ENCODE measurements at regions not wholly inside any gene's neighbourhood (a gene's known extent, or its start where the extent isn't known, plus 50 kb on each side); places are given as distances from the start of the nearest gene placed in this dataset.
"Not testable (repeated sequence)": the region's sequence is repeated elsewhere in the genome, so short reads cannot be mapped to it uniquely, and the experiment has no call there.

GRCh38 chr4:19293781-19294180 lies 957.9 kb upstream of the SLIT2 start:
- DNase-seq = no peak

DNA sequence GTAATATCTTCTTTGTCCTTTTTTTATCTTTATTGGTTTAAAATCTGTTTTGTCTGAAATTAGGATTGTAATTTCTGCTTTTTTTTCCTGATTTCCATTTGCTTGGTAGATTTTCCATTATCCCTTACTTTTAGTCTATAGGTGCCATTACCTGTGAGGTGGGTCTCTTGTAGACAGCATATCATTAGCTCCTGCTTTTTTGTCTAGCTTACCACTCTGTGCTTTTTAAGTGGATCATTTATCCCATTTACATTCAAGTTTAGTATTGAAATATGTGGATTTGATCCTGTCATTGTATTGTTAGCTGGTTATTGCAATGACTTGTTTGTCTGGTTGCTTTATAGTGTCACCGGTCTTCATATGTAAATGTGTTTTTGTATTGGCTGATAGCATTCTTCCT lies 958.6 kb upstream of the SLIT2 start:
- DNase-seq = no peak

DNA sequence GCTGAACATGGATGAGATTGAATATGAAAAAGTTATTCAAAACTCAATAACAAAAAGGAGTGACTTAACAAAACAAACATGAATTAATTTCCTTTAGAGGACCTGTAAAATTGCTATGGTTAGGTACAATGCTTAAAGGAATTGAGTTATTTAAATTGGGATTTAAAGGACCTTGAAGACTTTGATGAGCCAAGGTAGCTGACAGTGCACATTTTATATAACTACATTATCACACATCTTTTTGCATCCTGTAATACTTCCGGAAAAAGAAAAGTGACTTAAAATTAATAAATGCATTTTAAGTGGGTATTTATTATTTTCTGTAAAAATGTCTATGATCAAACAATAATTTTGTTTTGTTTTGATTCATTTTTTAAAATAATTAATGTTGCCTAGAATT lies 964.8 kb upstream of the SLIT2 start:
- DNase-seq = no peak

GRCh38 chr4:19285146-19285545 lies 966.6 kb upstream of the SLIT2 start:
- DNase-seq = no peak

DNA sequence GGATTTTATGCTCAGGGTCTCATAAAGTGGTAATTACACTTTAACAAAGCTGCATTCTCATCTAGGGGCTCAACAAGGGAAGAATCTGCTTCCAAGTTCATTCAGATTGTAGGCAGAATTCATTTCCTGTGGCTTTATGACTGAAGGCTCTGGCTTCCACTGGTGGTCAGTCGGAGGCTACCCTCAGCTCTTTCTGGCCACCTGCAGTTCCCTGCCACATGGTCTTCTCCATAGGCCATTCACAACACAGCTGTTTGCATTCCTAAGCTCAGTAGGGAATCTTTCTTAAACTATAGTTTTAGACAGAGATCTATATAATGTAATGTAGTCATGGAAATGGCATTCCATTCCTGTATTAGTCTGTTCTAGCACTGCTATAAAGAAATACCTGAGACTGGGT lies 973.0 kb upstream of the SLIT2 start:
- DNase-seq = no peak

DNA sequence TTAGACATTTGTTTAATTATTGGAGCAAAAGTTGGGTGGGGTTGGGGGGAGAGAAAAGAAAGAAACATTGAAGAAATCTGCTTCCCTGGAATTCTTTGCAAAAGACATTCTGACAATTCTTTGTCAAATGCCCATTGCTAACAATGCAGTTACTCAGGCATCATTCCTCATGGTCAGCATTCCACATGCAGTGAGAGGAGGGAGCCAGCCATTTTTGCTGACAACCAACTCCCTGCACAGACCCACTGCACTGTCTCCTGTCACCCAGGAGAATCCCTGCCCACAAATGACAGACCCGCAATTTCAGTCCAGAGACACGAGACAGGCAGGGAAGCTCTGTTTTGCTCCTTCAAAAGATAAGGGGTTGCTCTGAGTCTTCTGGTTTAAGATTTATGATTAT lies 985.1 kb upstream of the SLIT2 start:
- DNase-seq = no peak

DNA sequence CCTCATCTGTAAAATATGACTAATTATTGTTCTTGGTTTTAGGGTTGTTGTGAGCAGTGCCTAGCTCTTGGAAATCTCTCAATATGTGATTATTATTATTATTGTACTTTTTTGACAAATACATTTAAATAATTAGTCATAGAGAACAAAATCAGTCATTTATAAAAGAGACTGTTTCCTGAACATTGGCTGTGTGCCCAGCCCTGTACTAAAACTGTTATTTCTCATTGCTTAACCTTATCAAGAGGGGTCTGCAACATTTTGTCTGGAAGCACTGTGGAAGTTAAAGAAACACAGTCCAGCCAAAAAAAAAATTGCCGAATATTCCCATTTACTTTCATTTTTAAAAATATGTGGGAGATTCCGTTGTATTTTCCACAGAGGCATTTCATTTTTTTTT lies 989.2 kb upstream of the SLIT2 start:
- DNase-seq = no peak

DNA sequence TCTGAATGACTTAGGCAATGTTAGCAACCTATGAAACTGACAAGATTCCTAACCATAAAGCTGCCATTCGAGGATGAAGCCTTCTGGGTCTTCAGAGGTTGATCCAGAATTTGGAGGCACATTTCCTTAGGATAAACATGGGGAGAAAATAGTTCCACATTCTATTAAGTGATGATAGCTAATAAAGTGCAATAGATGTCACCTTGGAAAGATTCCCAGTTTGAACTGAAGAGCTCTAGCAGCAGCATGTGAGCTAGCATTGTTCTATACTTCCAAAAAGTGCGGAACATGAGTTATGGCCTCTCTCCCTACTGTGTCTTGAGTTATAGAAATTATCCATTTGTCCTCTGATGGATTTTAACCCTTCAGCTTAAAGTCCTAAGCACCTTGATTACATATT lies 991.4 kb upstream of the SLIT2 start:
- DNase-seq = no peak

- no peak for DNase-seq
These were observed 991.8 kb upstream of the SLIT2 start for GRCh38 chr4:19259920-19260319.

- DNase-seq = no peak
These were observed 994.9 kb upstream of the SLIT2 start for GRCh38 chr4:19256823-19257222.

GRCh38 chr4:19254486-19254885 lies 997.2 kb upstream of the SLIT2 start:
- no peak for DNase-seq

- DNase-seq = no peak
These were observed 1003.7 kb upstream of the SLIT2 start for GRCh38 chr4:19248023-19248422.

DNA sequence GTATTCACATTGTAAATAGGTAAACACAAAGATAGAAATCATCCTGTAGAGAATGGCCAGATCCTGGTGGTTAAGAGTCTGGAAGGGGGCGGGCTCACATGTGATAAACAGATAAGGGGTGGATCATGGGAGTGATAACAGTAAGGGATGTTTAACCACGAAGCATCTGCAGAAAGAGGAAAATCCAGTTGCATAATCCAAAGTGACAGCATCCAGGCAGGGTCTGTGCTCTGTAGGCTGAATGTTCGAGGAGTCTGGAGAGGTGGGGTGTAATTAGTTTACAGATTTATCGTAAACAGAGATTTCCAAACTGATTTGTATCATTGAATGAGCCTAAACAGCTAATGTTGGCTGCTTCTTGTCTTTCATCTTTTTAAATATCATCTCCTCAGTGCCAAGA lies 1009.8 kb upstream of the SLIT2 start:
- no peak for DNase-seq

DNA sequence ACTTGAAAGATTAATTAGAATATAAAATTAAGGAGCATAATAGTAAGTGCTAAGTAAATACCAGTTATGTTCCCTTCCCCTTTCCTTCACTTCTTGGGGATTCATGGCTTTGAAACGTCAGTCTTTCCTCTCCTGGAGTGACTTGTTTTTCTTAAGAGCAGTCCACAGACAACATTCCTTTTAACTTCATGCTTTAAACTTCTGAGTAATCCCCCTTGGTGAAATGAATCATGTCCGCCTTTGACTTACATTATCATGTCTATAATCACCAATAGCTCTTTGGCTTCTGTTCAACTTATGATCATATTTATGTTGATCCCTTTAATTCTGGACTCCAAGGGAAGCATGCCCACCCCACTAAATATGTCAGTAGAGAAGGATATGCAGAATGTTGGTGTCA lies 1012.1 kb upstream of the SLIT2 start:
- no peak for DNase-seq

GRCh38 chr4:19236473-19236872 lies 1015.2 kb upstream of the SLIT2 start:
- no peak for DNase-seq

- no peak for DNase-seq
These were observed 1020.7 kb upstream of the SLIT2 start for GRCh38 chr4:19230906-19231545.

DNA sequence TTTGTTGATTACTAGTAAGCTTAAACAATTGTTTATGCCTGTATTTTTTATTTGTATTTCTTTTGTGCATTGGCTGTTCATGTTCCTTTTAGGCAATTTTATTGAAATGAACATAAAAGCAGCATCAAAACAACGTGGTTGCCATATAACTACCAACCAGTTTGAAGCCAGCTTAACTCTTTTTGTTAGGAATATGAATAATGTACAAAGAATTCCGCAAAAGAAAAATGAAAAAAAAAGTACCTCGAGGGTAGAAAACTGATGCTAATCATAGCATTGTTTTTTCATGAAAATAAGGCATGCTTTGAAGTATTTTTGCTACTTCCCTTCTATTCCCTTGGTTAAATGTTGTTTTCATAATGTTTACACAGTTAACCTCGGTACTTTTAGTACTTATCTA lies 1024.0 kb upstream of the SLIT2 start:
- no peak for DNase-seq

- no peak for DNase-seq
These were observed 1026.9 kb upstream of the SLIT2 start for GRCh38 chr4:19224820-19225219.

GRCh38 chr4:19216476-19216875 lies 1035.2 kb upstream of the SLIT2 start:
- DNase-seq = no peak

- no peak for DNase-seq
These were observed 1037.0 kb upstream of the SLIT2 start for GRCh38 chr4:19214591-19215186.

DNA sequence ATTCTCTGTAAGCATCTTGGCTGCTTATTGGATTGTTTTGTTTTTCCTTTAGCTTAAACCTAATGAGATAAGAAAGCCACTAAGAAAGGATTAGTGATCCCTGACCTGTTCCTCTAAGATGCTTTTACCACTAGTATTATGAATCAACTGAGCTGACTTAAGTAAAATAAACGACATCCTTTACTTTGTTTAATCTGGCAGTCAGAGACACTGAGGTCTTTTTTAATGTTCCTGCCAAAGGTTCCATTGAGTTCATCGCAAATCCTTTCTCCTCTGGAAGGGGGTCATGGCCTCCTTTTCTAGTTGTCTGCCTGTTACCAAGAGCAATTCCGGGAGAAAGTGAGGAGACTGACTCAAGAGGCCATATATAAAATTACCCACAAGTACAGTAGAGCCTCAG lies 1038.3 kb upstream of the SLIT2 start:
- no peak for DNase-seq

DNA sequence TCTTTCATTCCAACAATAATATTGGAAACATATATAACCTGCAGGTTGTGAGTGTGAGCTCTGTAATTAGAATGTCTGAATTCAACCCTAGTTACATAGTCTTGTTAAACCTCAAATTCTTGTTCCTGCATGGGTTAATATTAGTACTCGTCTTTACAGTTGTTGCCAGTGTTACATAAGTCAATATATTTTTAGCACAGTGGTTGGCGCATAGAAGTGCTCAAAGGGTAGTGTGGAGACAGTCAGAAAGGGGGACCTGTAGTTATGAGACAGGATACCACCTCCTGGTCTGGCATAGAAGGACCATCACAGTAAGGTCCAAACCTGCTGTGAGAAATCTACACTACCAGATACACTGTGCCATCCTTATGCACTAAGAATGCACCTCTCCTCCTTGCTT lies 1045.9 kb upstream of the SLIT2 start:
- no peak for DNase-seq

DNA sequence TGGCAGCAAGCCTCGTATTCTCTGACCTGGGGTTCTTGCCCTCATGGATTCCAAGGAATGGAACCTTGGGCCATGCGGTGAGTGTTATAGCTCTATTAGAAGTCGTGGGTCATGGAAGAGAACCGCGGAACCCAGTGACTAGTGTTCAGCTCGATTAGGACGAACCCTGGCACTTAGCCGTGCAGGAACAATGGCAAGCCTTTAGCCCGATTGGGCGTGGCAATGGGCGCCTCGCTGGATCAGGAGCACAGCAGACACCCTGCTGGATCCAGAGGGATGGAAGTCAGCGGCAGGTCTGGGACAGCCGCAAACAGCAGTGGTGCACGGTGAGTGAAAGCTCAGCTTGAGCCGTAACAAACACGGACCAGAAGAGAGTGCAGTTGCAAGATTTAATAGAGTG lies 1053.9 kb upstream of the SLIT2 start:
- DNase-seq = not testable (repeated sequence)

DNA sequence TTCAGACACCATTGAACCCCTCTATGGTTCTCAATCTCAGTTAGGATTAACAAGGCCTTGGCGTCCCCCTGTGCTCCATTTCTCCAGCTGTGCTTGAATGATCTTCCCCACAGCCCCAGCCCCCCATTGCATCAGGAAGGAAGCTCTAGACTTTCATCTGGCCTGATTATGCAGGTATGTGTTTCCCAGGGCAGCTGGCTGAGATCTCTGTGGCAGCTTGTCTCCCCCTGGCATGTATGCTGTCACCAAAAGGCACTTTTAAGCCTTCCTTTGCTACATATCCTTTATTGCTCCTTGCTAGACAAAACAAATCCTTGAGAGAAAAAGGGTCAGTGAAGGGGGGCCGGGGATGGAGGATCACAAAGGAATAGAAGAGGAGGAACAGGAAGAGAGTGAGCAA lies 1056.0 kb upstream of the SLIT2 start:
- DNase-seq = no peak

- DNase-seq = no peak
These were observed 1057.0 kb upstream of the SLIT2 start for GRCh38 chr4:19194672-19195071.

All from stimulated activated CD4-positive, alpha-beta T cell treated with anti-CD3 and anti-CD28 coated beads, Interleukin-4, amount 100 ng/mL, for 4 hours (primary cell).